ENCODE measurements at regions not wholly inside any gene's neighbourhood (a gene's known extent, or its start where the extent isn't known, plus 50 kb on each side); places are given as distances from the start of the nearest gene placed in this dataset.

GRCh38 chr5:25399878-25400480 lies 755.2 kb upstream of the CDH10 start:
- TF ChIP-seq CTCF (IDR thresholded peaks at IDR 0.05) = no peak
- no peak for TF ChIP-seq POLR2A (IDR thresholded peaks at IDR 0.05)
- TF ChIP-seq EP300 (IDR thresholded peaks at IDR 0.05) = no peak
- no peak for TF ChIP-seq POLR2AphosphoS5 (IDR thresholded peaks at IDR 0.05)
